RKO (cell line): ENCODE measurements at regions not wholly inside any gene's neighbourhood (a gene's known extent, or its start where the extent isn't known, plus 50 kb on each side); places are given as distances from the start of the nearest gene placed in this dataset.
"Not testable (repeated sequence)": the region's sequence is repeated elsewhere in the genome, so short reads cannot be mapped to it uniquely, and the experiment has no call there.

Source experiments
- DNase-seq: peaks from one replicate; pipeline ENCODE4 v3.0.0-alpha.2; 2016; ENCODE audit warnings: low spot score

DNA sequence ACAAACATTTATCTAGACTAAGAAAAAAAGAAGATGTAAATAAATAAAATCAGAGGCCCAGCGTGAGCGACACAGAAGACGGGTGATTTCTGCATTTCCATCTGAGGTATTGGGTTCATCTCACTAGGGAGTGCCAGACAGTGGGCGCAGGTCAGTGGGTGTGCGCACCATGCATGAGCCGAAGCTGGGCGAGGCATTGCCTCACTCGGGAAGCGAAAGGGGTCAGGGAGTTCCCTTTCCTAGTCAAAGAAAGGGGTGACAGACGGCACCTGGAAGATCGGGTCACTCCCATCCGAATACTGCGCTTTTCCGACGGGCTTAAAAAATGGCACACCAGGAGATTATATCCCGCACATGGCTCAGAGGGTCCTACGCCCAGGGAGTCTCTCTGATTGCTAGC is 79.5 kb upstream of the ABCD2 start:
- DNase-seq: not testable (repeated sequence)

DNA sequence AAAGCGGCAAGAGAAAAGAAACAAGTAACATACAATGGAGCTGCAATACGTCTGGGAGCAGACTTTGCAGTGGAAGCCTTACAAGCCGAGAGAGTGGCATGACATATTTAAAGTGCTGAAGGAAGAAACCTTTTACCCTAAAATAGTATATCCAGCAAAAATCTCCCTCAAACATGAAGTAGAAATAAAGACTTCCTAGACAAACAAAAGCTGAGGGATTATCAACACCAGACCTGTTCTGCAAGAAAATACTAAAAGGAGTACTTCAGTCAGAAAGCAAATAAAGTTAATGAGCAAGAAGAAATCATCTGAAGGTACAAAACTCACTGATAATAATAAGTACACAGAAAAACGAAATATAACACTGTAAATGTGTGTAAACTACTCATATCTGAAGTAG is 77.5 kb upstream of the ABCD2 start:
- DNase-seq: no peak

DNA sequence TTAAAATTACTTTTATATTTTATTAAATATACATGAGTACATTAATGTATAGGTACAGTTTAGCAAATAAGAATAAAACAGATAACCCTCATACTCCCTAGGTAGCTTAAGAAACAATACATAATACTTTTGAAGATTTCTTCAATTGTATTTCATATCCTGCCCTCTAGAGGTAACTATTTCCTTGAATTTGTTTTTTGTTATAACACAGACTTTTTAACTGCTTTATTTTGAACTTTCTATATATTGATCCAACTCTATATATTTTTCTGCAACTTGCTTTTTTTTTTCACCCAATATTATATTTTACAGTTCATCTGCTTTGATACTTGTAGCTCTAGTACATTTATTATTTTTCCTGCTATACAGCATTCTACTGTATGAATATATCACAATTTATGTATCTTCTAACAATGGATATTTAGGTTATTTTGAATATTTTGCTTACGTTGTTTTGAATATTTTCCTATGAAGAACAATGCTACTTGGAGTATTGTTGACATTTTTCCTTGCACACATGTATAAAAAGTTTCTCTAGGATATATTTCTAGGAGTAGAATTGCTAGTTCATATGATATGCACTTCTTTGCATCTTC is 72.8 kb upstream of the ABCD2 start:
- peak; percentile 45 for DNase-seq

DNA sequence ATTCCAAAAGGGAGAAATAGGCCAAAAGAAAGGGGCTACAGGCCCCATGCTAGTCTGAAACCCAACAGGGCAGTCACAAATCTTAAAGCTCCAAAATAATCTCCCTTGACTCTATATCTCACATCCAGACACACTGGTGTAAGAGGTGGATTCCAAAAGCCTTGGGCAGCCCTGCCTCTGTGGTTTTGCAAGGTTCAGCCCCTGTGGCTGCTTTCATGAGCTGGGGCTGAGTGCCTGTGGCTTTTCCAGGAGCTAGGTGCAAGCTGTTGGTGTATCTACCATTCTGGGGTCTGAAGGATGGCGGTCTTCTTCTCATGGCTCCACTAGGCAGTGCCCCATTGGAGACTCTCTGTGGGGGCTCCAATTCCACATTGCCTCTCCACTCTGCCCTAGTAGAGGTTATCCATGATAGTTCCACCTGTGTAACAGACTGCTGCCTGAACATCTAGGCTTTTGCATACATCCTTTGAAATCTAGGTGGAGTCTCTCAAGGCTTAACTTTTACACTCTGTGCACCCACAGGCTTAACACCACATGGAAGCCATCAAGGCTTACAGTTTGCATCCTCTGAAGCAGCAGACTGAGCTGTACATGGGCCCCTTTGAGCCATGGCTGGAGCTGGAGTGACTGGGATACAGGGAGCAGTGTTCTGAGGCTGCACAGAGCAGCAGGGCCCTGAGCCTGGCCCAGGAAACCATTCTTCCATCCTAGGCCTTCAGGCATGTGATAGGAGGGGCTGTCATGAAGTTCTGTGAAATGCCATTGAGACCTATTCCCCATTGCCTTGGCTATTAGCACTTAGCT is 66.5 kb upstream of the ABCD2 start:
- no peak for DNase-seq

DNA sequence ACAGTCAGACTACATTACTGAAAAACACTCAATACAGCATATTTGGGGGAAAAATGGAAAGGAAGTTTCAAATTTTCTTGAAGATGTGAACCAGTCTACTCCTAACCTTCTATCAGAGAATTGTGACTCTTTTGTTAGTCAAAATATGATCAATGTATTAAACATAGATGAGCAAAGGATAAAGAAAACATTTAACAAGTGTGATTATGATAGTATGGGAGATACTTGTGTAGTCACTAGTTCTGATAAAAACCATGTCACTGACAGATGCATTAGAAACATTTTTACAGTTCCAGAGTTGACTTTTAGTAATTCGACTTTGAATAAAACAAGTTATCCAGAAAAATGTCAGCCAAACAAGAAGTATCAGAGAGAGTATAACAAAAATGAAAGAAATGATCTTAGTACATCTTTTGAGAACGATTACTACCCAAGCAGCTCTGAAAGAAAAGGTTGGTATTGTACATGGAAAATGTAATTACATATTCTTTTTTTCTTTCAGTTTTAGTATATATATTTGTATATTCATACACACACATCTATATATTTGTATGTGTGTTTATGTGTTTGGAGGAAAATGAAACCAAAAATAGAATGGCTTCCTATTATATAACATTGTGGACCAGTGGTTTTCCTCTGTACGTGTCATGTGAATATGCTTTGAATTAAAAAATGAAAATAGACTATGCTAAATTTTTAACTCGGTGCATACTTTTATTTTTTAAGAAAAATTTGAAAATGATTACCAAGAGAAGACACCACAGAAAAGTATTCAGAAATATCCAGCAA is 63.3 kb upstream of the ABCD2 start:
- DNase-seq: no peak

DNA sequence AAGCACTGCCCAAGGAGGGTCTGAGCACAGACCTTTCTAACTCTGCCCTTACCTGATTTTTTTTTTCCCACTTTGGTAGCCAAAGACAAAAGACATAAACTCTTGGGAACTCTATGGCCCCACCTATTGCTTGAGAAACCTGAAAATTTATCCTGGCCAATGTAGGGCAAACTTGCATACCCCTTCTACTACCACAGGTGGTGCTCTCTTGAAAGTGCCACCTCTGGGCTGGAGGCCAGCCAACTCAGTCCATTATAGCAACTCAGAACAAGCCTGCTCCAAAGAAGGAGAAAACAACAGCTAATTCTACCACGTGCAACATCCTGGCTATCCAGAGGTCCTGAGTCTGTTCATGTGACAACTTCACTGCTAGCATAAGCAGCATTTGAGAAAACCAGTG is 55.7 kb upstream of the ABCD2 start:
- no peak for DNase-seq

DNA sequence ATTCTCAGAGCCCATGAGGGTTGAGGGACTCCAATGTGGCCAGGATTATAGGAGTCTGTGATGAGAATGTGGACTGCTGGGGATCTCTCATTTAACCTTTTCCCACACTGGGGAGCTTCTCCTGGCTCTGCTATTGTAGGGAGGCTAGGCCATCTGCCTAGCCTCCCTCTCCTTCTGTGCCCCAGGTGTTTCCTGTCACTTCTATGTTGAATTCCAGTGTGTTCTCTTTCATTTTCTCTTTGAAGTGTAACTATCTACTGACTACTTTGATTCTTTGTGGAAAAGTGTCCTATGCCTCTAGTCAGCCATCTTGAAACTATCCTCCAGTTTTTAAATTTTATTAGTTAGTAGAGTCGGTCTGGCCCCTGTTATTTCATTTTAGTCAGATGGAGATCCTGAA is 53.4 kb upstream of the ABCD2 start:
- no peak for DNase-seq

DNA sequence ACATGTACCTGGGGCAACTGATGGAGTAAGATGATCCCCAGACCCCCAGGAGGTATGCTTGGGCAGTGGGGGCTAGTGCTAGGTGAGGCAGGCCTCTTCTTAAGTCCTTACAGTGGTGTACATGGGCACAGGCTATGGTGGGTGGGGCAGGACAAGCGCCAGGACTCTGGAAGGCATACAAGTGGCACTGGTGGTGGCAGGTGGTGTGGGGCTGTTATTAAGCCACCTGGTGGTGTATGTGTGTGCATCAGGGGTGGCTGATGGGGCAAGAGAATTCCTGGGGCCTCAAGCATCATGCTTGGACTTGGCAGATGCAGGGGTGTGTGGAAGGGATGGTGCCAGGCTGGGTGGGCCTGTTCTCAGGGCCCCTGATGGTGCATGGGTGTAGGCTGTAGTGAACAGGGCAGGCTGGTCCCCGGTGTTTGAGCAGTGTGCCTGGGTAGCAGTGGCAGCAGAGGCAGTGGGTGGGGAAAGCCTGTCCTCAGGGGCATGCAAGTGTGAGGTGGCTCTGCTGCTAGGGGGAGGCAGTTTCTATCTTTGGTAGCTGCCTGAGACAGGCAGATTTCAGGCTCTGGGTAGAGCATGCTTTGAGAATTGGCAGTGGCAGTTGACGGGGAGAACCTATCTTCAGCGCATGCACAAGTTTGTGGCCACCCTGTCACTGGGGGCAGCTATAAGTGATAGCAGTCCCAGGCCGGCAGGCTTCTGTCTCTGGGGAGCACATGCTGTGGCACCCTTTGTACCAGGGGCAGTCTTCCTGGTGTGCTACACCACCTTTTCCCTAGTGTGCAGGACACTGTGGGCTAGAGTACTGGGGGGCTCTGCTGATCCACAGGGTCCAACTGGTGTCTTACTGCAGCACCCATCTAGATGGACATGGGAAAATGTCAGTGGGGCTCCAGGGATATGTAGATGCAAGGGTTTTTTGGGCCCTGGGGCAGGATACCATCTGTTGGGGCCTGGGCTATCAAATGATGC is 52.6 kb upstream of the ABCD2 start:
- no peak for DNase-seq

DNA sequence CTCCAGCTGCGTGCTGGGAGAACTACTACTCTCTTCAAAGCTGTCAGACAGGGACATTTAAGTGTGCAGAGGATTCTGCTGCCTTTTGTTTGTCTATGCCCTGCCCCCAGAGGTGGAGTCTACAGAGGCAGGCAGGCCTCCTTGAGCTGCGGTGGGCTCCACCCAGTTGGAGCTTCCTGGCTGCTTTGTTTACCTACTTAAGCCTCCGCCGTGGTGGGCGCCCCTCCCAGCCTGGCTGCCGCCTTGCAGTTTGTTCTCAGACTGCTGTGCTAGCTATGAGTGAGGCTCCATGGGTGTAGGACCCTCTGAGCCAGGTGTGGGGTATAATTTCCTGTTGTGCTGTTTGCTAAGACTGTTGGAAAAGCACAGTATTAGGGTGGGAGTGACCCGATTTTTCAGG is 49.9 kb upstream of the ABCD2 start:
- DNase-seq: not testable (repeated sequence)
